Ishikawa (cell line): ENCODE measurements at regions not wholly inside any gene's neighbourhood (a gene's known extent, or its start where the extent isn't known, plus 50 kb on each side); places are given as distances from the start of the nearest gene placed in this dataset.

Experiments
- CEBPB ChIP-seq: IDR thresholded peaks from 2 replicates; pipeline ENCODE4 v1.6.1; 2012
- EP300 ChIP-seq: IDR thresholded peaks from 2 replicates; pipeline ENCODE4 v1.6.1; 2012; ENCODE audit warnings: borderline replicate concordance
- TF ChIP-seq, protein P1 (sequence below): IDR thresholded peaks from 2 replicates; pipeline ENCODE4 v1.6.1; 2012; ENCODE audit warnings: low read depth, mild to moderate bottlenecking

DNA sequence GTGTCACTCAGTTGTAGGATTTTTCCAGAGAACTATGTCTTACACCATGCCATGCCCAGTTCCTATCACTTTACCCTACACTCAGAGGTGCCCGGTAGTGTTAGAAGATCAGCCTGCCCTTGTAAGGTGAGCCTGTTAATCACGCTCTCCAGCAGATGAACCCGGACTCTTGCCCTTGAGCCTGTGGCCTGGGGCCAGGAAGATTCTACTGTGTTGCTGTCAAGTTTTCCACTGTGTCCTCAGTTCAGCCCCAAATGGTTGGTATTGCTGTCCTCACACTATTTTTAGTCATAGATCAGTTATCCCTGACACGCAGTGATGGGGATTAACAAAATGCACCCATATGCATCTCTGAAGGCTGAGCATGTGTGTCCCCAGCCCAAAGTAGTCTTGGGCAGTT is 105.0 kb upstream of the SPAG17 start:
- no peak for TF ChIP-seq CEBPB
- TF ChIP-seq, protein P1, sequence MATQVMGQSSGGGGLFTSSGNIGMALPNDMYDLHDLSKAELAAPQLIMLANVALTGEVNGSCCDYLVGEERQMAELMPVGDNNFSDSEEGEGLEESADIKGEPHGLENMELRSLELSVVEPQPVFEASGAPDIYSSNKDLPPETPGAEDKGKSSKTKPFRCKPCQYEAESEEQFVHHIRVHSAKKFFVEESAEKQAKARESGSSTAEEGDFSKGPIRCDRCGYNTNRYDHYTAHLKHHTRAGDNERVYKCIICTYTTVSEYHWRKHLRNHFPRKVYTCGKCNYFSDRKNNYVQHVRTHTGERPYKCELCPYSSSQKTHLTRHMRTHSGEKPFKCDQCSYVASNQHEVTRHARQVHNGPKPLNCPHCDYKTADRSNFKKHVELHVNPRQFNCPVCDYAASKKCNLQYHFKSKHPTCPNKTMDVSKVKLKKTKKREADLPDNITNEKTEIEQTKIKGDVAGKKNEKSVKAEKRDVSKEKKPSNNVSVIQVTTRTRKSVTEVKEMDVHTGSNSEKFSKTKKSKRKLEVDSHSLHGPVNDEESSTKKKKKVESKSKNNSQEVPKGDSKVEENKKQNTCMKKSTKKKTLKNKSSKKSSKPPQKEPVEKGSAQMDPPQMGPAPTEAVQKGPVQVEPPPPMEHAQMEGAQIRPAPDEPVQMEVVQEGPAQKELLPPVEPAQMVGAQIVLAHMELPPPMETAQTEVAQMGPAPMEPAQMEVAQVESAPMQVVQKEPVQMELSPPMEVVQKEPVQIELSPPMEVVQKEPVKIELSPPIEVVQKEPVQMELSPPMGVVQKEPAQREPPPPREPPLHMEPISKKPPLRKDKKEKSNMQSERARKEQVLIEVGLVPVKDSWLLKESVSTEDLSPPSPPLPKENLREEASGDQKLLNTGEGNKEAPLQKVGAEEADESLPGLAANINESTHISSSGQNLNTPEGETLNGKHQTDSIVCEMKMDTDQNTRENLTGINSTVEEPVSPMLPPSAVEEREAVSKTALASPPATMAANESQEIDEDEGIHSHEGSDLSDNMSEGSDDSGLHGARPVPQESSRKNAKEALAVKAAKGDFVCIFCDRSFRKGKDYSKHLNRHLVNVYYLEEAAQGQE = no peak
- TF ChIP-seq EP300 = no peak
